GM08714 (cell line): ENCODE measurements at regions not wholly inside any gene's neighbourhood (a gene's known extent, or its start where the extent isn't known, plus 50 kb on each side); places are given as distances from the start of the nearest gene placed in this dataset.
"Not testable (repeated sequence)": the region's sequence is repeated elsewhere in the genome, so short reads cannot be mapped to it uniquely, and the experiment has no call there.

ENCODE experiments used
- H3K4me3 ChIP-seq: fragments of 200-500 bp; sonication (Bioruptor generic); 2 replicates; pipeline ENCODE4 v1.5.1; 2014; ENCODE audit warnings: mild to moderate bottlenecking, low read length, inconsistent platforms
- ZNF274 ChIP-seq: IDR thresholded peaks from 2 replicates; pipeline ENCODE4 v1.6.1; 2012; ENCODE audit warnings: mild to moderate bottlenecking, low read depth, low read length

DNA sequence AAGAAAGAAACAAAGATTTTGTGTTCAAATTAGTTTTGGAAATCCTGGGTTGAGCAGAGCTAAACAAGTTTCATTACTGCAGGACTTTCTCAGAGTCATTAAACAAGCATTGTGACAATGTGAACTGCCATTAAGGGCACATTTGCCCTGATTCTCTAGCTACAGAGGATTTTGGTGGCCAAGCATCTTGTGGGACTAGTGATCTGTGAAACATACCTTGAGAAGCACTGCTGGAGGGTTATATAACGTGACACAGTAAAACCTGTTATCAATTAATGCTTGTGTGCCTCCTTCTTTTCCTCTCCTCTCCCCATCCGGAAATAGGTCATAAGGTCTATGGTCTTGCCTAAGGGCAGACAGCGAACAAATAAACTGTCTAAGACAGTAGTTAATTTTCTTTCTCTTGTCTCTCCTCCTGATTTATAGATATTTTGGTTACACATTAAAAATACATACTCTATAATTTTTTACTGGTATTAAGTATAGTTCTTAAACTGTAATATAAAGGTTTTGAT is 167.3 kb upstream of the NANOGP8 start:
- TF ChIP-seq ZNF274: no peak
- no peak overlapping the region for H3K4me3 ChIP-seq

DNA sequence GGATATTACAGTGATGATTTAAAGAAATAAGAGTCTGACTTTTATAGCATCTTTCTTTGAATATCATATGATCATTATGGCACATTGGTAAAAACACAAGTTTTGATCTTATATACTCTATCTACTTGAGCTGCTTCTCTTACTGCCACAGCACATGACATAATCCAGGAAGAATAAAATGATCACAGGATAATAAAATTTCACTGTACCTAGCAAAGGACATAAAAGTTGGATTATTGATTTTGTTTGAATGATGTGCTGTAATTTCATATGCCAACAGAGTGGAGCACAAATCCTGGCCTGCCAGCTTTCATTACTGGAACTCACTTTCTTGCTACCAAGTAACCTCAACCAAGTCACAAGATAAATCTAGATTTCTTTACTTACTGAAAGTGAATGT is 162.1 kb upstream of the NANOGP8 start:
- no peak for TF ChIP-seq ZNF274
- no peak overlapping the region for H3K4me3 ChIP-seq

DNA sequence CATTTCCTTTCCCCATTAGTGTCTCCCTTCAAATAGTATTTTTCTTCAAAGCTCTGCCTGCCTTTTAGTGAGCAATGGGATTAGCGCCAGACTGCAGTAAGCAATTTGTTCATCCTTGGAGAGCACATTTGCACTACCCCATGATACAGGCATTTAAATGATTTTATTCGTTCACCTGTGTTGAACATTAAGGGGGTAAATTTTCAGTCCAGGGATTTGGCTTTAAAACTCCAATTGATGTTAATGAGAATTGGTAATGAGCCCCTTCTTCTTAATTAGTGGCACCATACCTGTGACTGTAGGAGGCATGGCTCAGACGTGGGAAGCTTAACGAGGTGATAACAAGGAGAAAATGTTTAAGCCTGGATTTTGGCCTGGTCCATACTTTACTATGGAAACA is 161.4 kb upstream of the NANOGP8 start:
- no peak overlapping the region for H3K4me3 ChIP-seq
- no peak for TF ChIP-seq ZNF274

DNA sequence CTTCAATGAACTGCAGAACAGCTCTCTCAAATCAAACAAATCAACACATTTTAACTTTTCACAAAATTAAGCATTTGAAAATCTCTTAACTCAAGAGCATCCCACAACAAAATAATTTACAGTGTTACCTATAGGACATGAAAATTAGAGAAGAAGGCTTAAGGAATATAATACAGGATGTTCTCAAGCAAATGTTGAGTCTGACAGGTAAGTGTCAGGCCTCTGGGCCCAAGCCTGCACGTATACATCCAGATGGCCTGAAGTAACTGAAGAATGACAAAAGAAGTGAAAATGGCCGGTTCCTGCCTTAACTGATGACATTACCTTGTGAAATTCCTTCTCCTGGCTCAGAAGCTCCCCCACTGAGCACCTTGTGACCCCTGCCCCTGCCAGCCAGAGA is 160.6 kb upstream of the NANOGP8 start:
- H3K4me3 ChIP-seq: not testable (repeated sequence)

DNA sequence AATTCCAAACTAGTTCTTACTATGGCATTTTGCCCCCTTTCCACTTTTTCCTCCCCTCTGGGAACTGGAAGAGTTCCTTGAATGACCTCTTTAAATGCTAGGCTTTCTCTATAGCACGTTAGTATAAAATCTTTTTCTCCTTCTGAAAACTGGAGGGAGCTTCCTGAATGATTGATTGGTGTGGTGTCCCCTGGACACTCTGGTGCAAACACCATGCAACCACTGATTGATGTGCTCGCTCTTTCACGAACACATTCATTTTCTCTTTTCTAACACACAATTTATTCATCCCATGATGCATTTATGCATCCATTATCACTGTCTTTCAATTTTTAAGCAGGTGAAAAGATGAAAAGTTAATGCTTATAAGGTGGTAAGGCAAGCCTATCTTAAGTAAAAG is 159.1 kb upstream of the NANOGP8 start:
- no peak for TF ChIP-seq ZNF274
- no peak overlapping the region for H3K4me3 ChIP-seq

DNA sequence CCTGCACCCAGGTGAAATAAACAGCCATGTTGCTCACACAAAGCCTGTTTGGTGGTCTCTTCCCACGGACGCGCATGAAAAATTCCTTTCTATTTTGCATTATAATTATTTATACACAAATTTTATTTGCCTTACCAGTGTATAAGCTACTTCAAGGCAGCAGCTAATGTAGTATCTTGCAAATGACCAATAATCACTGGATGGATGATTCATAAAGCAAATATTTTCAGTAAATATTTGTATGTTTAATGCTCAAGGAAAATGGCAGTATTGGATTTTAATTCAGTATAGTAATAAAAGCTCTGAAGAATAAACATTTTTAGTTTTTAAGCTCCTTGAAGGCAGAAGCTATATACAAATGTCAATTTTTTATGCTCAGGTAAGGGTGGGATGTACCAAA is 158.7 kb upstream of the NANOGP8 start:
- H3K4me3 ChIP-seq: no peak overlapping the region

DNA sequence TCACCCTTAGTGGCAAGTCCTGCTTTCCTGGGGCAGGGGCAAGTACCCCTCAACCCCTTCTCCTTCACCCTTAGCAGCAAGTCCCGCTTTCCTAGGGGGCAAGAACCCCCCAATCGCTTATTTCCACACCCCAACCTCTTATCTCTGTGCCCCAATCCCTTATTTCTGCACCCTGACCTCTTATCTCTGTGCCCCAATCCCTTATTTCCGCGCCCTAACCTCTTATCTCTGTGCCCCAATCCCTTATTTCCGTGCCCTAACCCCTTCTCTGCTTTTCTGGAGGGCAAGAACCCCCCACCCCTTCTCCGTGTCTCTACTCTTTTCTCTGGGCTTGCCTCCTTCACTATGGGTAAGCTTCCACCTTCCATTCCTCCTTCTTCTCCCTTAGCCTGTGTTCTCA is 154.6 kb upstream of the NANOGP8 start:
- not testable (repeated sequence) for H3K4me3 ChIP-seq

More for the DNA sequence above, 158.7 kb upstream of the NANOGP8 start:
- no peak for TF ChIP-seq ZNF274

DNA sequence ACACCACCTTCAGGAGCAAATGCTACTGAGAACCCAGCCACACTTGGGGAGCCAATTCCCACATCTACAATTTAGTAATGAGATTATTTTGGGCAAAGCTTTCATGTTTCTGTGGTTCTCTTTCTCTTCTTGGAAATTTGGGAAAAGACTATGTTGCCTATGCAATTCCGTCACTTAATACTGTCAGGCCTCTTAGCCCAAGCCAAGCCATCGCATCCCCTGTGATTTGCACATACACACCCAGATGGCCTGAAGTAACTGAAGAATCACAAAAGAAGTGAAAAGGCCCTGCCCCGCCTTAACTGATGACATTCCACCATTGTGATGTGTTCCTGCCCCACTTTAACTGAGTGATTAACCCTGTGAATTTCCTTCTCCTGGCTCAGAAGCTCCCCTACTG is 153.4 kb upstream of the NANOGP8 start:
- H3K4me3 ChIP-seq: not testable (repeated sequence)

DNA sequence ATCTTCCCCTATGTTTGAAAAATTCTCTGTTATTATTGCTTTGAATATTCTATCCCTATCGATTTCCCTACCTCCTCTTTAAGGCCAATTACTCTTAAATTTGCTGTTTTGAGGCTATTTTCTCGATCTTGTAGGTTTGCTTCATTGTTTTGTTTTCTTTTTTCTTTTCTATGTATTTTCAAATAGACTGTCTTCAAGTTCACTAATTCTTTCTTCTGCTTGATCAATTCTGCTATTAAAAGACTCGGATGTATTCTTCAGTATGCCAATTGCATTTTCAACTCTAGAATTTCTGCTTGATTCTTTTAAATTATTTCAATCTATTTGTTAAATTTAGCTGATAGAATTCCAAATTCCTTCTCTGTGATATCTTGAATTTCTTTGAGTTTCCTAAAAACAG is 144.0 kb upstream of the NANOGP8 start:
- TF ChIP-seq ZNF274: no peak
- H3K4me3 ChIP-seq: no peak overlapping the region

DNA sequence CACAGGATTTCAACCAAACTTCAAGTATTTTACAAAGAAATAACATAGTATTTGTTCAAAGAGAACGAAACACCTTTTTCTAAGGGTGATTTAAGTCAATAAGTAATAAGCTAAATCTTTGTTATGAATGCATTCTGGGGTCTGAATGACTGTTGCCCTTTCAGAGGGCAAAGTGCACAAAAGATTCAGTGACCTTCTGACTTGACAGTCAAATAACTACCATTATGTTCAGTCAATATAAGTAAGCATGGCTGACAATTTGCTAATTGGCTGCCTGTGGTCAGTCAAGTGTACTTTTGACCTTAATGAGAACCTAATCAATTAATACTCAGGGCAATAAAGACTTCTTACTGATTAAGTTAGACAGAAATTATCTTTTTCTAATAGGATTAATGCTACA is 133.1 kb upstream of the NANOGP8 start:
- no peak overlapping the region for H3K4me3 ChIP-seq
- TF ChIP-seq ZNF274: no peak

DNA sequence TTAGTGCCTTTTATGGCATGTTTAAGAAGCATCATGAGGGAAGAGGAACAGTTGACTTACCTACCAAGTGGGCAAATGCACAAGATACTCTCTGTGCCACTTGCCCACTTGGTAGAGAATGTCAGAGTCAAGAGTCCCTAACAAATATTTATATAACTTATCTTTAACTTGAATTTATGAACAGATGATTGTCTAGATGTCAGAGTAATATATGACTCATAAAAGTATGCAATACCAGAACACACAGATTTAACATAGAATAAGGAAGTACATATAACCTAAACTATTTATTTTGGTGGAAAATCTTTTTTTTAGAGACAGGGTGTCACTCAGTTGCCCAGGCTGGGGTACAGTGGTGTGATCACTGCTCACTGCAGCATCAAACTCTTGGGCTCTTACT is 130.0 kb upstream of the NANOGP8 start:
- no peak for TF ChIP-seq ZNF274
- no peak overlapping the region for H3K4me3 ChIP-seq

DNA sequence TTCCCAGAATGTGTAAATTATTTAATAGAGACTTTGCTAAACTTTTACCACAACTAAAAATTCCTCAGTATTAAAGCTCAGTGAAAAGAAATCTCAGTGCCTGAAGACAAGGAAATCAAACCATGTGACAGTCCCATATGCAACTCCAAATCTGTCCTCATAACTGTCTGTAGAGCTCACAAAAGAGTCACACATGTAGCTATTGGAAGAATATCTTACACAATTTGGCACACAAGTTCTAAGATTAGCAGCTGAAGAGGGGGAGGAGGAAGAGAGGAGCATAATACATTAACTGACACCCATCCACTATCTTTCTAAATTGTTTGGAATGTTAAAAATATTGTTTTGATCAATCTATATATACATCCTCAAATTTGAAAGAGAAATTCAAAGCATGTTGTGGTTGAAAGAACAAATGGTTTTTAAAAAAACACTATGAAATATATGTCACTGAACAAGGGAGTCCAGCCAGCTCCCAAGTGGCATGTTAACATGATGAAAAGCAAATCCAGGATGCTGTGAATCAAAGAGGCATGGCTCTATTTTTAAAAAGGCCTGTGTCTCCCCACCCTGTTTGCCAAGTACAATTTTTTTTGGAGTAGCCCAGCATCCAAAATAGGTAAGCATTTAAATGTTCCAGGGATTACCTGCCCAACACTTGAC is 126.3 kb upstream of the NANOGP8 start:
- no peak for TF ChIP-seq ZNF274

DNA sequence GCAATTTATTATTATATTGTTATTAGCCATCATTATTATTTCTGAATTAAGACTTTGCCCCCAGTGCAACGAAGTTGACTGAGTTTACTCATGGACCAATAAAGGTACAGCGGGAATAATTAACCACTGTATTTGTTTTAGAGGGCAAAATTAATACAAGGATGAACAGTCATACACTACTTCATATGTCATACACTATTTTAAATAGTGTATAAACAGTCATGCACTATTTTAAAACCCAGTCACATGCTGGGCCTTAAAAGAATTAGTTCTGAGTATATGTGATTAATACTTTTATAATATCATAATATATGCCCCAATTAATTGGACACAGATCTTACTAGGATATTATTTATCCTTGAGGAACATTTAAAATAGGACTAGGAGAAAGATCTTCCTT is 125.3 kb upstream of the NANOGP8 start:
- TF ChIP-seq ZNF274: no peak
- no peak overlapping the region for H3K4me3 ChIP-seq

More for the DNA sequence above, 126.3 kb upstream of the NANOGP8 start:
- H3K4me3 ChIP-seq: no peak overlapping the region

DNA sequence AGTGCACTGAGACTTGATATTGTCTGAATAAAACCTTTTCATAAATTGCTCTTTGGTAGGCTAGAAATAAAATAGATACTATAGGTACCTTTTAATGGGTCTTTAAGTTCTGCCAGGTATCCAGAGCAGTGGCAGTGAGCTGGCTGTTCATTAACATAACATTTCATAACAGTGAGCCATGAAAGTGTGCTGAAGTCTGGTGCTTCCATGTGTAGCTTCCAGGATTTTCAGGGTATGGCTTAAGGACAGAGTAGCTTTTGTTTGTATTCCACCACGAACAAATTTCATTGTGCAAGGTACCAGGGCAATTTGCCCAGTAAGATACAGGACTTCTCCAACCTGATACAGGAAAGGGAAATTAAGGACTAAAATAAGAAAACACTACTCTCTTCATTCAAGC is 124.7 kb upstream of the NANOGP8 start:
- no peak for TF ChIP-seq ZNF274

DNA sequence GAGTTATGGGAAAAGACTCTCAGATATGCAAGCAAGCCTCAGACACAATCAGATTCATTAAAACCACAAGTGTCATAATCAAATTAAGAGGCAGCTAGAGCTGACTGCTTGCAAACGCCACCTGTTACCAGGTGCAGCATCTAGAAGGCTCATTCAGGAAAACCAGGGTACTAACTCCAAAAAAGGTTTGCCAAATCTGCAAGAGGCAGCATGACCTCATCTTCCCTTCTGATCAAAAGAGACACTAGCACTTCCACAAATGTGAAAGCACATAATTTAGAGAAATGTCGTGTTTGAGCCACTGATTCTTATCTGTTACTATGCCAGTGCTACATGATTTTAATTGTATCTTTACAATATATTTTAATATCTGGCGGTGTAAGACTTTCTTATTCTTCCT is 123.3 kb upstream of the NANOGP8 start:
- no peak overlapping the region for H3K4me3 ChIP-seq
- TF ChIP-seq ZNF274: no peak

More for the DNA sequence above, 124.7 kb upstream of the NANOGP8 start:
- H3K4me3 ChIP-seq: no peak overlapping the region

DNA sequence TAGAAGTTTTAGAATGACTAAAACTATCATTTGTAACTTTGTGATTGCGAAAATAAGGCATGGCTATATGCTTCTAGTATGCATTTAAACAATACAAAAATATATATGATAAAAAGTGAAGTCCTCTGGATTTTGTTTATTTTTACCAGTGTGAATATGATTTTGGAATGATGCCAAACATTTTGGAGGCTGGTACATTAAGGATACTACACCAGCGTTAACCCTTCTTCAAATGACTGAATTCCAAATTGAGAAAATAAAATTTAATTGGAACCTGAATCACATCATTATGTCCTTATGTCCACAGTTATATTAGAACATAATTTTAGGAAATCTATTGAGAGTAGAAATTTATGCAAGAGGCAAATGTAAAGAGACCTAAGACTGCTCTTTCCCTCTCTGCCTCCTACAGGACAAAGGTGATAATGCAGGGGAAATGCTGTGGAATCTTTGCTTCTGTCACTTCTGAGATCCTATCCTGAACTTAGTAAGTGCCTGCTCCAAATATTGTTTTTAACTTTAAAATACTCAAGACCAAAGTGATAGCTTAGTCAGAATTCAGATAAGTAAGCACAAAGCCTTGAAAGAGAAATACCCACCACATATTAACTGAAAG is 121.1 kb upstream of the NANOGP8 start:
- no peak overlapping the region for H3K4me3 ChIP-seq
- TF ChIP-seq ZNF274: no peak
